Retinal pigment epithelial cell (primary cell): ENCODE measurements at regions not wholly inside any gene's neighbourhood (a gene's known extent, or its start where the extent isn't known, plus 50 kb on each side); places are given as distances from the start of the nearest gene placed in this dataset.

ENCODE experiments used
- DNase-seq: peaks from one replicate; pipeline ENCODE4 v3.0.0-alpha.2; 2010; ENCODE audit warnings: low read depth
- H3K4me3 ChIP-seq: 2 replicates; pipeline ENCODE4 v1.5.1; 2011; ENCODE audit warnings: mild to moderate bottlenecking, low read length, control low read depth, moderate library complexity
- TF ChIP-seq, protein P1 (sequence below): conservative IDR thresholded peaks from 2 replicates; pipeline ENCODE4 v1.5.1; 2011; ENCODE audit warnings: low read depth, low read length, control low read depth, inconsistent platforms

DNA sequence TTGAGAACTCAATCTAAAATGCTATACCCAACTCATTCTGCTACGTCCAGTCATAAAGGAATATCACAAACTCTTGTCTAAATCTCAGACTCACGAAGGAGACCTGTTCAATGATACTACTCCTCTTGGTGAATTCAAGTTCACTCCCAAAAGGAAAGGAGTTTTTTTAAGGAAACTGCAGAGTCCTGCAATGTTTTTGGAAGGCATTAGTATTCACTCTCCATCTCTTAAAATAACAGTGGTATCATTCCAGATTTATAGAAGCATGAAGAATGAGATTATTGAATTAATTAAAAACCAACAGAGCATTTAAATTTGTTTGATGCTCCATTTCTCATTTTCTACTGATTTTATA, 73.4 kb downstream of the FOXD1 start:
- no peak overlapping the region for H3K4me3 ChIP-seq
- no peak for DNase-seq
- TF ChIP-seq, protein P1, sequence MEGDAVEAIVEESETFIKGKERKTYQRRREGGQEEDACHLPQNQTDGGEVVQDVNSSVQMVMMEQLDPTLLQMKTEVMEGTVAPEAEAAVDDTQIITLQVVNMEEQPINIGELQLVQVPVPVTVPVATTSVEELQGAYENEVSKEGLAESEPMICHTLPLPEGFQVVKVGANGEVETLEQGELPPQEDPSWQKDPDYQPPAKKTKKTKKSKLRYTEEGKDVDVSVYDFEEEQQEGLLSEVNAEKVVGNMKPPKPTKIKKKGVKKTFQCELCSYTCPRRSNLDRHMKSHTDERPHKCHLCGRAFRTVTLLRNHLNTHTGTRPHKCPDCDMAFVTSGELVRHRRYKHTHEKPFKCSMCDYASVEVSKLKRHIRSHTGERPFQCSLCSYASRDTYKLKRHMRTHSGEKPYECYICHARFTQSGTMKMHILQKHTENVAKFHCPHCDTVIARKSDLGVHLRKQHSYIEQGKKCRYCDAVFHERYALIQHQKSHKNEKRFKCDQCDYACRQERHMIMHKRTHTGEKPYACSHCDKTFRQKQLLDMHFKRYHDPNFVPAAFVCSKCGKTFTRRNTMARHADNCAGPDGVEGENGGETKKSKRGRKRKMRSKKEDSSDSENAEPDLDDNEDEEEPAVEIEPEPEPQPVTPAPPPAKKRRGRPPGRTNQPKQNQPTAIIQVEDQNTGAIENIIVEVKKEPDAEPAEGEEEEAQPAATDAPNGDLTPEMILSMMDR = no peak

DNA sequence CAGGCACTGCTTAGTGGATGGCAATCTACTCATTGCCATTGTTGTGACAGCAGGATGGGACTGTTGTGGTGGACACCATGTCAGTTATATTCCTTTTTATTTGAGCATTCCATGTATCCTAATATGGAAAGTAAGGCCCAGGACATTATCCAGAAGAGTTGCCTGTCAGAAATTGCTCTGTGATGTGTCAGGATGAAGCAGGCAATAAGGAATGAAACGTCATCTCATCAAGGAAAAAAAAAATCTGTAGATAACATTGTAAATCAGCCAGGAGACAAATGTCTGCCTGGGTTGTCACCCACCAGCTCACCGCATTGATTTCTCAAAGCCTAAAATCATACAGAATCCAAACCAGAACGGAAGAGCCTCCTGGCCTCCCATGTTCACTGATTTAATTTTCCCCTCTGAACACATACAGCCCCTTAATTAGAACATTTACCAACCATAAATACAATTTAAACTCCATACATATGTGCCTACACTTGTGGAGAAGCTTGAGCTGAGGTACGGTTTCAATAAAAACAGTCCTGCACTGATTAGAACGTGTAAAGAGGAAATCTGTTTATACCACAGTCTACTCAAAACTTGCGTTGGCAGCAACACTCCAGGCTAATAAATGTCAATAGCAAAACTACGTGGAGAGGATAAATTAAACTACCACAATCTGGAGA, 73.9 kb downstream of the FOXD1 start:
- no peak for DNase-seq
- H3K4me3 ChIP-seq = no peak overlapping the region
- TF ChIP-seq, protein P1 = no peak

DNA sequence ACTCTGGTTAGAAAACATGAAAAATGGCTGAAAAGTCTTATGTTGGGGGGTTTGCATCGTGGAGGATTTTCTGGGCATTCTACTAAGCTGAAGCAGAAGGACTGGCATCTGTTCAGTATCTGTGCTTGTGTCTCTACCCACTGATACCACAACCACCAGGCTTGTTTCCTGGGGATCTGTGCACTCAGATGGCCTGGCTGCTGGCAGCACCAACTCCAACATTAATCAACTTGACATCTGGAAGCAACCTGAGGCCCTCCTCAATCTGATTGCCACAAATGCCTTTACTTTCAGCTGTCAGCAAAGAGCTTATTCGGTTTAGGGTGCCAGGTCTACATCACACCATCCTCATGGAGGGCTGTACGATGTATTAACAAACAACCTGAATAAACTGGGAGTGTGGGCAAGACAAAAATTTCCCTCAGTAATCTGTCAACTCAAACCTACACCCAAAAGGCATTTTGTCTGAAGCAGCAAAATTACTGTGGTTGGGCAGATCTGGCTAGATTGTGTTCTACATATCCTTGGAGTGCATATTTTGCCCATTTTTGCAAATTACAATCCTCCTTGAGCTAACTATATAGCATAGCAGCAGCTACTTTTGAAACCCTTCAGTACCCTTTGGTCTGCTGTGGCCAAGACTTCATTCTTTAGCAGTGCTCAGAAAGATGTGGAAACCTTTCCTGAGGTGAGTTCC, 74.6 kb downstream of the FOXD1 start:
- TF ChIP-seq, protein P1 = no peak
- H3K4me3 ChIP-seq = no peak overlapping the region
- DNase-seq = no peak

DNA sequence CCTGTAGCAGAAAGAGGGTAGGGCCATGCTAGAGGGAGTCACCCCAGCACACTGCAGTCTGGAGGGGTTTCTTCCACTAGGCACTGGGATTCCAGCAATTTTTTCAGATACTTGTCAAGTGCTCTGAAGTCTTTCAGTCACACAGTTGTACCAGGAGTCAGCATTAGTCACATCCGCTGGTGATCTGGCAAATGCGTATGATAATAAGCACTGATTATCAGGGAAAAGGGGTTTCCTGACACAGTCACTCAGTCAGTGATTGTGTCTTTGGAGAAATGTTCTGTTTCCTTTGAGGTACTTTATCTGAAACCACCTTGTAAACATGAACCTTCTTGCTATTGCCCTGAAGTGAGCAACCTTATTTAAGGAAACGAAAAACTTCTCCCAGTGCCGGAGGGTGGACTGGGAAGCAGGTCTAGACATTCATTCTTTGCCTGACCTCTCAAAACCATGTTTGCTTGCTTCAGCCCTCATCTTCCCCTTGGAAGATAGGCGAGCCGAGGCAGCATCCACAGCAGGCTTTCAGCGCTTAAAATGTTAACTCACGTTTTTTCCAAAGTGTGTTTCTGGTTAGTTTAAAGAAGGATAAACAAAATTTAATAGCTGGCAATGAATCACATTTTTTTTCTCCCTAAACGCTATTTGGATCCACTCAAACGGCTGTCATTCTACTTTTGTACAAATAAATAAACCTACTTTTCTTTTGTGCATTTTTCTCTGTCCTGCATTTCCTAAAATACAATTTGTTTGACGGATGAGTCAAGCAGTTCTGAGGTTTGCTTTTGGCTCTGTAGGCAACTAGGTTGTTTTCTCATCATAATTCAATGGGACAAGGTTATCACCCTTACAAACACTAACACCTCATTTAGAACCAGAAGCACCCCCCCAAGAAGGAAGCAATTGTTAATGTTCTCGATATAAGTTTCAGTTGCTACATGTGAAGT, 77.7 kb downstream of the FOXD1 start:
- TF ChIP-seq, protein P1 = no peak
- H3K4me3 ChIP-seq = no peak overlapping the region
- DNase-seq = peak; percentile 82

DNA sequence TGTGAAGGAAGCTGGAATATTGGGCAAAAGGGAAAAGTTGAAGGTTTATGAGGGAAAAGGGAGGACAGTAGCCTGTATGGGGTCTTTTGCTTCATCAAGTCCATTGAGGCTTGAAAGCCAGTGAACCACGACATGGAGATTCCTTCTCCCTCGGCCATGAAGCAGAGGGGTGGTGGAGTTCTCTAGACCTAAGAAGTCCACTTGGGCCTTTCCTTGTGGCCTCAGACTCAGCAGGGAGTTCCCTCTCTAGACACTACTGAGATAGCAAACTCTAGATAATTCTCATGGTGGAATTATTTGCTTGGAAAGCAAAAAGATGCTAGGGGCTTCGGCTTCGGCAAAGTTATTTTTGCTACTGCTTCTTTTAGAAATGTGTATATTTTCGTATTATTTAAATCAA, 78.5 kb downstream of the FOXD1 start:
- H3K4me3 ChIP-seq = no peak overlapping the region
- TF ChIP-seq, protein P1 = no peak
- DNase-seq = no peak

DNA sequence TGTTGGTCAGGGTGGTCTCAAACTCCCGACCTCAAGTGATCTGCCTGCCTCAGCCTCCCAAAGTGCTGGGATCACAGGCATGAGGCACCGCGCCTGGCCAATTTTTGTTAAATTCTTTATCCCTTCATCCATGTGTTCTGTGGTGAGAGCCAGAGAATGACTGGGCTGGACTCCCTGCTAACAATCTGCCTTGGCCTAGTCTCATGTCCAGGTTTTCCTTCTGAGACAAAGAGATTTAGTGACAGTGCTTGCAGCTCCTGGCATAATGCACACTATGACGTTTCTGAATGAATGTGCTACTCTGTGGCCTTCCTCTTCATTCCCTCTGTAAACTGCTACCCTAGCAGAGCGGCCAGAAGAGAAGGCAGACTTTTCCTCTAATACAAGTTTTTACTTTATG, 79.3 kb downstream of the FOXD1 start:
- TF ChIP-seq, protein P1 = no peak
- H3K4me3 ChIP-seq = no peak overlapping the region
- DNase-seq = no peak
